K562 (cell line): ENCODE measurements at regions not wholly inside any gene's neighbourhood (a gene's known extent, or its start where the extent isn't known, plus 50 kb on each side); places are given as distances from the start of the nearest gene placed in this dataset.

Source experiments
- ATAC-seq: fragments of 200-7000 bp; cut with Tn5 transposase; 3 replicates; pipeline ENCODE4 v1.9.1; 2020; ENCODE audit warnings: moderate library complexity
- BruUV-seq: library from RNA; stranded (reverse); fragments of 400-500 nt; replicated peaks from 2 replicates; lab custom pipeline; 2021; lab: Mats Ljungman, UMichigan
- CTCF ChIA-PET: fragments of 300-600 bp; formaldehyde crosslinking; extraction: SDS; loops from one replicate; lab custom pipeline; 2021; ENCODE audit warnings: low intra/inter-chr PET ratio; lab: Yijun Ruan, JAX
- POLR2A ChIA-PET: fragments of 300-600, 350-650 bp; sonication (Branson Sonifier 250); formaldehyde crosslinking; extraction: SDS; loops from one replicate; lab custom pipeline; 2021; ENCODE audit warnings: antibody characterized with exemption, inconsistent platforms; lab: Yijun Ruan, JAX
- DNase-seq, 4 experiments: peaks; one replicate each; pipeline versions ENCODE4 v3.0.0 to v3.0.0-alpha.2; 2011 to 2018; ENCODE audit warnings: low spot score in 3 of 4, mixed read lengths in 3 of 4; ENCODE audit errors: extremely low read depth in 1 of 4
- FAIRE-seq: peaks from 2 replicates; lab custom pipeline; 2011; peaks lifted over from hg19 to GRCh38; lab: Jason Lieb, UNC
- H2AFZ ChIP-seq: 2 replicates; pipeline ENCODE4 v1.6.0; 2011; ENCODE audit warnings: low read depth, low read length, control low read depth, inconsistent platforms
- H3K27ac ChIP-seq: fragments of 200-600 bp; 3 replicates; pipeline ENCODE4 v1.8.0; 2011; ENCODE audit warnings: low read depth, mild to moderate bottlenecking, control low read depth, inconsistent platforms, low read length, moderate library complexity, mixed read lengths; ENCODE audit errors: extremely low read depth
- H3K27me3 ChIP-seq, 2 experiments: fragments of 300-600 bp in 1 of 2; 2 replicates in 1 of 2; 3 replicates in 1 of 2; pipeline versions ENCODE4 v1.6.0 to v1.8.0; 2011; ENCODE audit warnings: inconsistent platforms in 2 of 2, low read length in 2 of 2, mild to moderate bottlenecking in 1 of 2, mixed read lengths in 1 of 2, moderate library complexity in 1 of 2; ENCODE audit not compliant: control insufficient read depth in 2 of 2, insufficient read depth in 2 of 2
- H3K36me3 ChIP-seq: fragments of 300-600 bp; 3 replicates; pipeline ENCODE4 v1.8.0; 2011; ENCODE audit warnings: mild to moderate bottlenecking, low read length, inconsistent platforms; ENCODE audit not compliant: control insufficient read depth, insufficient read depth
- H3K4me1 ChIP-seq, 2 experiments: fragments of 200-600 bp in 1 of 2; replicated peaks in 1 of 2; 2 replicates in 1 of 2; 3 replicates in 1 of 2; pipeline versions ENCODE4 v1.5.1 to v1.8.0; 2011; ENCODE audit warnings: inconsistent platforms in 2 of 2, low read length in 2 of 2, mild to moderate bottlenecking in 1 of 2, mixed read lengths in 1 of 2, moderate library complexity in 1 of 2; ENCODE audit not compliant: control insufficient read depth in 2 of 2, insufficient read depth in 2 of 2
- H3K4me2 ChIP-seq: 2 replicates; pipeline ENCODE4 v1.6.1; 2011; ENCODE audit warnings: low read length, control low read depth, inconsistent platforms, mixed read lengths; ENCODE audit not compliant: insufficient read depth
- H3K4me3 ChIP-seq: fragments of 200-600 bp; sonication (generic), shearing (Covaris generic); 2 replicates; pipeline ENCODE4 v1.5.1; 2016; ENCODE audit warnings: control low read depth, inconsistent platforms
- H3K79me2 ChIP-seq: fragments of 200-600 bp; 3 replicates; pipeline ENCODE4 v1.8.0; 2011; ENCODE audit warnings: low read length, inconsistent platforms; ENCODE audit not compliant: control insufficient read depth, insufficient read depth
- H3K9ac ChIP-seq, 2 experiments: 2 replicates each; pipeline versions ENCODE4 v1.6.0 to v1.6.1; 2011; ENCODE audit warnings: low read depth in 2 of 2, low read length in 2 of 2, control low read depth in 1 of 2, inconsistent platforms in 1 of 2, mild to moderate bottlenecking in 1 of 2, mixed read lengths in 1 of 2; ENCODE audit not compliant: insufficient read depth in 1 of 2
- H3K9me1 ChIP-seq: one replicate; pipeline ENCODE4 v1.6.0; 2011; ENCODE audit warnings: inconsistent platforms, mild to moderate bottlenecking, low read length, moderate library complexity; ENCODE audit not compliant: control insufficient read depth, insufficient read depth
- H3K9me3 ChIP-seq: replicated peaks from 2 replicates; pipeline ENCODE4 v1.5.1; 2011; ENCODE audit warnings: low read depth, low read length, inconsistent platforms; ENCODE audit not compliant: control insufficient read depth, insufficient read depth
- H4K20me1 ChIP-seq: replicated peaks from 2 replicates; pipeline ENCODE4 v1.6.1; 2011; ENCODE audit warnings: low read length, inconsistent platforms, mixed read lengths; ENCODE audit not compliant: control insufficient read depth, insufficient read depth
- ZNF140 ChIP-seq: fragments of 250-450 bp; sonication (Bioruptor Pico); IDR thresholded peaks from 2 replicates; pipeline ENCODE4 v1.8.0; 2021; ENCODE audit warnings: moderate library complexity, mild to moderate bottlenecking, inconsistent platforms
- ZNF41 ChIP-seq: fragments of 250-450 bp; sonication (Bioruptor Pico); conservative IDR thresholded peaks from 2 replicates; pipeline ENCODE4 v1.4.0; 2020; ENCODE audit warnings: mild to moderate bottlenecking
- WGBS: fragments of 100-300 bp; shearing (Covaris generic); methylation state at CpG from one replicate; pipeline ENCODE4 v1.1.6; 2016; ENCODE audit warnings: low coverage, mixed read lengths; ENCODE audit not compliant: insufficient coverage; ENCODE audit errors: missing lambda C conversion rate; 5-methylcytosine and 5-hydroxymethylcytosine counted together
- in situ Hi-C: fragments of 300-500 bp; cut with MboI; formaldehyde crosslinking; loops from 4 replicates; pipeline ENCODE4 v1.15.0; 2018; ENCODE audit warnings: inconsistent platforms, mixed read lengths
- intact Hi-C: fragments of 100-400 bp; cut with micrococcal nuclease; formaldehyde crosslinking; loops from 2 replicates; pipeline ENCODE4 v1.14.2; 2022
- TF ChIP-seq, protein P1 (sequence below): fragments of 450-650 bp; IDR thresholded peaks from 2 replicates; pipeline ENCODE4 v1.6.1; 2018; ENCODE audit not compliant: partially characterized antibody
- TF ChIP-seq, protein P2 (sequence below): sonication (generic); formaldehyde crosslinking; IDR thresholded peaks from 2 replicates; pipeline ENCODE4 v1.8.1; 2023; ENCODE audit warnings: mild to moderate bottlenecking, missing genetic modification reagents

DNA sequence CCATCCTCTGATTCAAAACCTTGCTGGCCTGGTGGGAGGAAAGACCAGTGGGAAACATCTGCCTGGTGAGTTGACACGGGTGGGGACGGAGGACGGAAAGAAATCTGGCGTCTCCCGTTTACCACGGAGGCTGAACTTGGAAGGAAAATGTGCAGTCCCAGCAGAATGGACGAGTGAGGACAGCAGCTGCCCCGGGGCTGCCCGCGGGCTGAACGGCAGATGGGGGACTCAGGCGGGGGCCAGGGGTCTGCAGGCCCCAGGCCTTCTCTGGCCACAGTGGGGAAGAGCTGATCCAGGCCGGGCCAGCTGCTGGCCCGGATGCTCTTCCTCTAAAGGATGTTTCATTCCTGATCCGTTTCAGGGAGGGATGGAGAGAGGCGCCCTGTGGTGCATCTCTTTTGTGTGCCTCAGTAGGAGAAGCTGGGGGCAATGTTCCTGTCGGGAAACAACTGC is 147.5 kb upstream of the CHST15 start:
- 0% methylated on average over 7 of the region's 17 CpGs for WGBS
- intact Hi-C loops (no loop called here), in situ Hi-C loops (no loop called here)
- CTCF ChIA-PET, result no interaction called here
- no peak for ATAC-seq
- DNase-seq, result no peak
- FAIRE-seq, result no peak
- no peaks in the 10 kb centered on the region for H3K9me3 ChIP-seq
- H3K36me3 ChIP-seq, result no peaks in the 10 kb centered on the region
- no peak overlapping the region for H3K4me3 ChIP-seq
- H4K20me1 ChIP-seq, result no peaks in the 10 kb centered on the region
- no peak overlapping the region for H3K4me2 ChIP-seq
- no peak overlapping the region for H3K27ac ChIP-seq
- H3K79me2 ChIP-seq, result no peaks in the 10 kb centered on the region
- H3K9me1 ChIP-seq, result no peaks in the 10 kb centered on the region
- no peak overlapping the region for H3K9ac ChIP-seq
- peaks cover 0 to 13% of the 10 kb centered on the region in 2 experiments; a peak in 1 of 5 replicates for H3K27me3 ChIP-seq
- no TSS peak for BruUV-seq
- no peak overlapping the region for H2AFZ ChIP-seq
- no peaks in the 10 kb centered on the region; a peak in 1 of 5 replicates for H3K4me1 ChIP-seq
- POLR2A ChIA-PET, result interaction anchor here (0.5 to 0.7 kb wide), 2 partner anchors 114 to 428 kb away, joined by 3 read pairs; no protein-coding TSS in a partner anchor
- TF ChIP-seq, protein P1, sequence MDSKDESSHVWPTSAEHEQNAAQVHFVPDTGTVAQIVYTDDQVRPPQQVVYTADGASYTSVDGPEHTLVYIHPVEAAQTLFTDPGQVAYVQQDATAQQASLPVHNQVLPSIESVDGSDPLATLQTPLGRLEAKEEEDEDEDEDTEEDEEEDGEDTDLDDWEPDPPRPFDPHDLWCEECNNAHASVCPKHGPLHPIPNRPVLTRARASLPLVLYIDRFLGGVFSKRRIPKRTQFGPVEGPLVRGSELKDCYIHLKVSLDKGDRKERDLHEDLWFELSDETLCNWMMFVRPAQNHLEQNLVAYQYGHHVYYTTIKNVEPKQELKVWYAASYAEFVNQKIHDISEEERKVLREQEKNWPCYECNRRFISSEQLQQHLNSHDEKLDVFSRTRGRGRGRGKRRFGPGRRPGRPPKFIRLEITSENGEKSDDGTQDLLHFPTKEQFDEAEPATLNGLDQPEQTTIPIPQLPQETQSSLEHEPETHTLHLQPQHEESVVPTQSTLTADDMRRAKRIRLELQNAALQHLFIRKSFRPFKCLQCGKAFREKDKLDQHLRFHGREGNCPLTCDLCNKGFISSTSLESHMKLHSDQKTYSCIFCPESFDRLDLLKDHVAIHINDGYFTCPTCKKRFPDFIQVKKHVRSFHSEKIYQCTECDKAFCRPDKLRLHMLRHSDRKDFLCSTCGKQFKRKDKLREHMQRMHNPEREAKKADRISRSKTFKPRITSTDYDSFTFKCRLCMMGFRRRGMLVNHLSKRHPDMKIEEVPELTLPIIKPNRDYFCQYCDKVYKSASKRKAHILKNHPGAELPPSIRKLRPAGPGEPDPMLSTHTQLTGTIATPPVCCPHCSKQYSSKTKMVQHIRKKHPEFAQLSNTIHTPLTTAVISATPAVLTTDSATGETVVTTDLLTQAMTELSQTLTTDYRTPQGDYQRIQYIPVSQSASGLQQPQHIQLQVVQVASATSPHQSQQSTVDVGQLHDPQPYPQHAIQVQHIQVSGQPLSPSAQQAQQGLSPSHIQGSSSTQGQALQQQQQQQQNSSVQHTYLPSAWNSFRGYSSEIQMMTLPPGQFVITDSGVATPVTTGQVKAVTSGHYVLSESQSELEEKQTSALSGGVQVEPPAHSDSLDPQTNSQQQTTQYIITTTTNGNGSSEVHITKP, result no peak
- TF ChIP-seq ZNF41 (CRISPR knock-in tag) (no peak), ZNF140 (no peak)
- TF ChIP-seq, protein P2, sequence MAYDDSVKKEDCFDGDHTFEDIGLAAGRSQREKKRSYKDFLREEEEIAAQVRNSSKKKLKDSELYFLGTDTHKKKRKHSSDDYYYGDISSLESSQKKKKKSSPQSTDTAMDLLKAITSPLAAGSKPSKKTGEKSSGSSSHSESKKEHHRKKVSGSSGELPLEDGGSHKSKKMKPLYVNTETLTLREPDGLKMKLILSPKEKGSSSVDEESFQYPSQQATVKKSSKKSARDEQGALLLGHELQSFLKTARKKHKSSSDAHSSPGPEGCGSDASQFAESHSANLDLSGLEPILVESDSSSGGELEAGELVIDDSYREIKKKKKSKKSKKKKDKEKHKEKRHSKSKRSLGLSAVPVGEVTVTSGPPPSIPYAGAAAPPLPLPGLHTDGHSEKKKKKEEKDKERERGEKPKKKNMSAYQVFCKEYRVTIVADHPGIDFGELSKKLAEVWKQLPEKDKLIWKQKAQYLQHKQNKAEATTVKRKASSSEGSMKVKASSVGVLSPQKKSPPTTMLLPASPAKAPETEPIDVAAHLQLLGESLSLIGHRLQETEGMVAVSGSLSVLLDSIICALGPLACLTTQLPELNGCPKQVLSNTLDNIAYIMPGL (CRISPR knock-in tag), result no peak
- TF ChIP-seq, all 486 proteins: peak for 0
